OCI-LY3 (cell line): ENCODE measurements at regions not wholly inside any gene's neighbourhood (a gene's known extent, or its start where the extent isn't known, plus 50 kb on each side); places are given as distances from the start of the nearest gene placed in this dataset.

Source experiments
- H2AFZ ChIP-seq: fragments of 200-600, 300-600 bp; shearing (Covaris generic); 2 replicates; pipeline ENCODE4 v1.6.0; 2014; ENCODE audit warnings: antibody characterized with exemption, low read depth, low read length
- H3K27ac ChIP-seq: fragments of 200-600, 300-600 bp; sonication (generic); 2 replicates; pipeline ENCODE4 v1.5.1; 2014; ENCODE audit warnings: mild to moderate bottlenecking, low read length, moderate library complexity, mixed read lengths
- H3K27me3 ChIP-seq: fragments of 200-600, 300-600 bp; sonication (generic); 2 replicates; pipeline ENCODE4 v1.6.1; 2014; ENCODE audit warnings: low read depth, low read length, mixed read lengths
- H3K36me3 ChIP-seq: fragments of 200-600, 300-600 bp; sonication (generic); replicated peaks from 2 replicates; pipeline ENCODE3; 2014; ENCODE audit warnings: low read depth, low read length, mixed read lengths
- H3K4me1 ChIP-seq: fragments of 300-600, 200-600 bp; sonication (generic); 2 replicates; pipeline ENCODE4 v1.6.1; 2014; ENCODE audit warnings: low read length, mixed read lengths
- H3K4me2 ChIP-seq: fragments of 200-600, 300-600 bp; sonication (generic); 2 replicates; pipeline ENCODE4 v1.6.1; 2014; ENCODE audit warnings: low read length, mixed read lengths
- H3K4me3 ChIP-seq: fragments of 300-600, 200-600 bp; sonication (generic); 2 replicates; pipeline ENCODE4 v1.5.1; 2014; ENCODE audit warnings: antibody characterized with exemption, mild to moderate bottlenecking, low read length, moderate library complexity
- H3K79me2 ChIP-seq: fragments of 300-600, 200-600 bp; shearing (Covaris generic); 2 replicates; pipeline ENCODE4 v1.6.1; 2014; ENCODE audit warnings: mild to moderate bottlenecking, low read length, mixed read lengths
- H3K9ac ChIP-seq: fragments of 300-600, 200-600 bp; shearing (Covaris generic); 2 replicates; pipeline ENCODE4 v1.6.0; 2014; ENCODE audit warnings: mild to moderate bottlenecking, low read length, moderate library complexity
- H3K9me3 ChIP-seq: fragments of 200-600, 300-600 bp; shearing (Covaris generic); 2 replicates; pipeline ENCODE4 v1.6.1; 2014; ENCODE audit warnings: low read length, mixed read lengths; ENCODE audit not compliant: insufficient read depth
- H4K20me1 ChIP-seq: fragments of 200-600, 300-600 bp; sonication (generic); 2 replicates; pipeline ENCODE4 v1.6.1; 2016; ENCODE audit warnings: low read length, mixed read lengths; ENCODE audit not compliant: insufficient read depth
- CTCF ChIP-seq: fragments of 200-600, 300-600 bp; sonication (generic); IDR thresholded peaks from 2 replicates; pipeline ENCODE4 v1.5.1; 2014; ENCODE audit warnings: antibody characterized with exemption, low read length, low read depth
- EZH2phosphoT487 ChIP-seq: fragments of 200-600 bp; shearing (Covaris generic); IDR thresholded peaks from 2 replicates; pipeline ENCODE4 v1.6.1; 2018; ENCODE audit warnings: antibody characterized with exemption, mixed run types, low read depth

DNA sequence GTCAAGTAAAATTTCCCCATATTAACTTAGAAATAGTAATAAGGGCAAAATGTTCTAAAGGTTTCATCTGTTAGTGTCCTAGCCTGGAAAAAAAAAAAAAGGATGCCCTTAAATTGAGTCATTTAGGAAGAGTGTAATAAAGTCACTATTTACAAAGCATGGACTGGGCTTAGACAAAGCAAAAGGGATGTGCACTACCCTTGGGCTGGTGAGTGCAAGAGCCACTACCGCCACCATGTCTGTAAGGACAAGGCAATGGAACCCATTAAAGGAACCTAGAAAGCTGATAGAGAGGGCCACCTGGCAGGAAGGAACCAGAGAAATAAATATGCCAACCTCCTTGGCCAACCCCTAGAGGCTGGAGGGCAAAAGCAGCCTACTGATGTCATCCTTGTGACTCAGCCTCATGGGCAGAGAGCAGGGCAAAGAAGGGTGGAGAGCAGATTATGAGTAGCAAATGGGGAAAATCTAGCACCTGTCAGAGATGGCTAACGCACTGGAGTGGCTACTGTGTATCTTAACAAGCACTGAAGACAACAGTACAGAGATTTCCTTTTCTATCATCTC, 59.5 kb upstream of the FUT8 start:
- Histone ChIP-seq H3K9me3 (no peaks in the 10 kb centered on the region), H3K4me3 (no peak overlapping the region), H3K4me1 (peaks cover 21% of the 10 kb centered on the region), H4K20me1 (no peaks in the 10 kb centered on the region), H3K27ac (no peak overlapping the region), H3K4me2 (no peak overlapping the region; the same call in 1 of the 2 replicates), H3K27me3 (peaks cover 37% of the 10 kb centered on the region), H3K9ac (no peak overlapping the region), H3K36me3 (no peaks in the 10 kb centered on the region), H2AFZ (no peak overlapping the region), H3K79me2 (no peaks in the 10 kb centered on the region)
- no peak for TF ChIP-seq EZH2phosphoT487

DNA sequence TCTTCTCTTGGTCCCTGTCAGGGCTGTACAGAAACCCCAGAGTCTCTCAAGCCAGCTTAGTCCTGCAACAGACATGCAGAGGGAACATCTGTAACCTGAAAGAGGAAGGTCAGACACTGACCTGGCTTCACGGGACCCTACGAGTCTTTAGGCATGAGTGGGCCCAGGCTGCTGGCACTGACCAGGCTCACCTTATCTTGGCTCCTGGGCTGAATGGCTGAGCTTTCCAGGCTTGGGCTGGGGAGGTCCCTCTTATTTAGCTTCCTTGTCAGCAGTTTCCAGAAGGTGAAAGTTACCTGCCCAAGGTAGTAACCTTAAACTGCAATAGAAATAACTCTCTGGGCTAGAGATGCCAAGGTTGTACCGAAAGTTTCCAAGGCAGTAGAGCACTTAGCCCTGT, 58.4 kb upstream of the FUT8 start:
- TF ChIP-seq CTCF (no peak), EZH2phosphoT487 (no peak)
- no peak overlapping the region for H3K27ac ChIP-seq

DNA sequence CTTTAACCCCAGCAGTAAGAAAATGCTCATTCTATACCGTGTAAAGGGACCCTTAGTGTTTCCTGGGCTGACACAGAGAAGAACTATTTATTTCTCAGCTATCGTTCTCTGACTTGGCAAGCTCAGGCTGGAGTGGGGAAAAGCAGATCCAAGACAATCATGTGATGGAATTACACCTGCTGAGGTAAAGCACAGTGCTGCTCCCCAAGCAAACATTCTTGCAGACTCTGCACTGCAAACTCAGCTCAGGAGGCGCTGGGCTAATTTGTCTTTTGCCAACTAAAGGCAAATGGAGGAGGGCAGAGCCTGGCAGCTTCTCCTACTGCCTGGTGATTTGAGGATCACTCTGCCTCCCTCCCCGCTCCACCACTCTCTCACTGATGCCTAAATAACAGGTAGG, 57.8 kb upstream of the FUT8 start:
- Histone ChIP-seq H3K36me3 (no peaks in the 10 kb centered on the region), H3K27ac (no peak overlapping the region), H3K4me1 (peaks cover 21% of the 10 kb centered on the region), H3K4me2 (no peak overlapping the region), H4K20me1 (no peaks in the 10 kb centered on the region), H3K4me3 (no peak overlapping the region), H3K9ac (no peak overlapping the region), H3K27me3 (peaks cover 40% of the 10 kb centered on the region), H3K9me3 (no peaks in the 10 kb centered on the region), H2AFZ (no peak overlapping the region), H3K79me2 (no peaks in the 10 kb centered on the region)
- no peak for TF ChIP-seq EZH2phosphoT487
- no peak for TF ChIP-seq CTCF

More for the DNA sequence above, 58.4 kb upstream of the FUT8 start:
- H3K4me3 ChIP-seq: no peak overlapping the region
- H3K4me1 ChIP-seq: peaks cover 21% of the 10 kb centered on the region
- no peaks in the 10 kb centered on the region for H3K36me3 ChIP-seq
- H3K27me3 ChIP-seq: peaks cover 39% of the 10 kb centered on the region
- H4K20me1 ChIP-seq: no peaks in the 10 kb centered on the region
- H3K4me2 ChIP-seq: no peak overlapping the region
- no peaks in the 10 kb centered on the region for H3K9me3 ChIP-seq
- no peak overlapping the region for H2AFZ ChIP-seq
- no peak overlapping the region for H3K9ac ChIP-seq
- no peaks in the 10 kb centered on the region for H3K79me2 ChIP-seq

DNA sequence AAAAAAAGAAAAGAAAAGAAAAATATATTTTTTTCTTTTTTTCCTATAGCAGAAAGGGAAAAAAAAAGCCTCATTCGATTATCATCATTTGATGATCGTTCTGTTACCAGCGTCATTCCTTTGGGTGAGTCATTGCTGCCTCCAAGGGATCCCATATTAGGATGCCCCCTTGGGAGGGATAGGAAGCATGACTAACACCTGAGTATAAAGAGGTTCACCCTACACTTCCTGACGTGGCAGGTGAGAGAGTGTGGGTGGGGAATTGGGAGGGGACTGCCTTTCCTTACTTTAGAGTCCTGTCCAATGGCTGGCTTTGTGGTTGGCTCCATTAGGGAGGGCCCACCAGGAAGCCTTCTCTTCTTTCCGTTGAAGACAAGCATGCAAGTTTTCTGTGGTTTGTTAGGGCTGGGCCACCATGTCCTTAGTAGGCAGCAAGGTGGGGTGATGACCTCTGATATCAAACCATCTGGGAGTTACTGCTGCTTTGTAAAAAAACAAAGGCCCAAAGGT, 56.1 kb upstream of the FUT8 start:
- Histone ChIP-seq H4K20me1 (no peaks in the 10 kb centered on the region), H3K4me2 (no peak overlapping the region), H3K4me1 (peaks cover 18% of the 10 kb centered on the region), H2AFZ (no peak overlapping the region), H3K4me3 (no peak overlapping the region), H3K36me3 (no peaks in the 10 kb centered on the region), H3K79me2 (no peaks in the 10 kb centered on the region), H3K27ac (no peak overlapping the region), H3K9me3 (no peaks in the 10 kb centered on the region), H3K27me3 (peaks cover 35% of the 10 kb centered on the region), H3K9ac (no peak overlapping the region)
- no peak for TF ChIP-seq CTCF
- TF ChIP-seq EZH2phosphoT487: no peak
